Fibroblast of lung (primary cell): ENCODE measurements at regions not wholly inside any gene's neighbourhood (a gene's known extent, or its start where the extent isn't known, plus 50 kb on each side); places are given as distances from the start of the nearest gene placed in this dataset.

Experiments used
- DNase-seq, 2 donors: peaks; one replicate each; pipeline versions ENCODE4 v3.0.0 to v3.0.0-alpha.2; 2010; ENCODE audit warnings: low read depth in 2 of 2
- H2AFZ ChIP-seq: 2 replicates; pipeline ENCODE4 v1.5.1; 2012; ENCODE audit warnings: low read length, control low read depth, inconsistent platforms
- H3K27ac ChIP-seq: 2 replicates; pipeline ENCODE4 v1.5.1; 2011; ENCODE audit warnings: low read length, control low read depth; ENCODE audit not compliant: insufficient read depth
- H3K27me3 ChIP-seq: 2 replicates; pipeline ENCODE4 v1.5.1; 2011; ENCODE audit warnings: mild to moderate bottlenecking, low read length; ENCODE audit not compliant: control insufficient read depth, insufficient read depth
- H3K36me3 ChIP-seq: 2 replicates; pipeline ENCODE4 v1.5.1; 2011; ENCODE audit warnings: low read length; ENCODE audit not compliant: control insufficient read depth, insufficient read depth
- H3K4me1 ChIP-seq: 2 replicates; pipeline ENCODE4 v1.5.1; 2011; ENCODE audit warnings: low read length; ENCODE audit not compliant: control insufficient read depth, insufficient read depth; ENCODE audit errors: extremely low read depth
- H3K4me2 ChIP-seq: 2 replicates; pipeline ENCODE4 v1.5.1; 2011; ENCODE audit warnings: low read length, control low read depth; ENCODE audit not compliant: insufficient read depth; ENCODE audit errors: extremely low read depth
- H3K4me3 ChIP-seq, 4 experiments: fragments of 200-600 bp in 1 of 4; sonication (generic) in 1 of 4; replicated peaks in 1 of 4; 2 replicates each; pipeline ENCODE4 v1.5.1; 2011 to 2016; ENCODE audit warnings: low read length in 4 of 4, low read depth in 3 of 4, mild to moderate bottlenecking in 3 of 4, control low read depth in 2 of 4, inconsistent platforms in 1 of 4, mixed read lengths in 1 of 4; ENCODE audit not compliant: insufficient read depth in 1 of 4; ENCODE audit errors: control extremely low read depth in 1 of 4
- H3K79me2 ChIP-seq: 2 replicates; pipeline ENCODE4 v1.5.1; 2012; ENCODE audit warnings: mild to moderate bottlenecking, low read length, inconsistent platforms; ENCODE audit not compliant: control insufficient read depth, insufficient read depth
- H3K9ac ChIP-seq: 2 replicates; pipeline ENCODE4 v1.5.1; 2011; ENCODE audit warnings: mild to moderate bottlenecking, low read length, control low read depth; ENCODE audit not compliant: insufficient read depth
- H3K9me3 ChIP-seq: 2 replicates; pipeline ENCODE4 v1.5.1; 2012; ENCODE audit warnings: low read depth, low read length; ENCODE audit not compliant: control insufficient read depth, insufficient read depth
- H4K20me1 ChIP-seq: 2 replicates; pipeline ENCODE4 v1.5.1; 2011; ENCODE audit warnings: low read length; ENCODE audit not compliant: control insufficient read depth, insufficient read depth; ENCODE audit errors: extremely low read depth
- EZH2 ChIP-seq: IDR thresholded peaks from 2 replicates; pipeline ENCODE4 v1.5.1; 2012; ENCODE audit warnings: low read length, control low read depth, mild to moderate bottlenecking; ENCODE audit errors: missing control alignments
- TF ChIP-seq, protein P1 (sequence below), 2 donors: IDR thresholded peaks in 1 of 2; conservative IDR thresholded peaks in 1 of 2; 1 replicate in 1 of 2; 2 replicates in 1 of 2; pipeline ENCODE4 v1.5.1; 2011 to 2012; ENCODE audit warnings: low read length in 2 of 2, control low read depth in 1 of 2, inconsistent platforms in 1 of 2, low read depth in 1 of 2, mild to moderate bottlenecking in 1 of 2

GRCh38 chr7:13240349-13240748, 552.9 kb downstream of the ARL4A start:
- DNase-seq = peak; percentile 35 to 76
- Histone ChIP-seq H3K27ac (no peak overlapping the region), H3K9ac (no peak overlapping the region)

GRCh38 chr7:13241416-13241815, 554.0 kb downstream of the ARL4A start:
- no peak overlapping the region for H2AFZ ChIP-seq
- no peak for TF ChIP-seq EZH2
- TF ChIP-seq, protein P1, sequence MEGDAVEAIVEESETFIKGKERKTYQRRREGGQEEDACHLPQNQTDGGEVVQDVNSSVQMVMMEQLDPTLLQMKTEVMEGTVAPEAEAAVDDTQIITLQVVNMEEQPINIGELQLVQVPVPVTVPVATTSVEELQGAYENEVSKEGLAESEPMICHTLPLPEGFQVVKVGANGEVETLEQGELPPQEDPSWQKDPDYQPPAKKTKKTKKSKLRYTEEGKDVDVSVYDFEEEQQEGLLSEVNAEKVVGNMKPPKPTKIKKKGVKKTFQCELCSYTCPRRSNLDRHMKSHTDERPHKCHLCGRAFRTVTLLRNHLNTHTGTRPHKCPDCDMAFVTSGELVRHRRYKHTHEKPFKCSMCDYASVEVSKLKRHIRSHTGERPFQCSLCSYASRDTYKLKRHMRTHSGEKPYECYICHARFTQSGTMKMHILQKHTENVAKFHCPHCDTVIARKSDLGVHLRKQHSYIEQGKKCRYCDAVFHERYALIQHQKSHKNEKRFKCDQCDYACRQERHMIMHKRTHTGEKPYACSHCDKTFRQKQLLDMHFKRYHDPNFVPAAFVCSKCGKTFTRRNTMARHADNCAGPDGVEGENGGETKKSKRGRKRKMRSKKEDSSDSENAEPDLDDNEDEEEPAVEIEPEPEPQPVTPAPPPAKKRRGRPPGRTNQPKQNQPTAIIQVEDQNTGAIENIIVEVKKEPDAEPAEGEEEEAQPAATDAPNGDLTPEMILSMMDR (conservative IDR thresholded peaks at IDR 0.05 in 1 of 2, IDR thresholded peaks at IDR 0.05 in 1 of 2; ENCODE audit: low read depth in 1 of 2, low read length in 2 of 2) = no peak
- H3K4me3 ChIP-seq = no peak overlapping the region
- no peak overlapping the region for H3K27ac ChIP-seq
- no peak overlapping the region for H3K4me2 ChIP-seq
- H3K9ac ChIP-seq = no peak overlapping the region
- H3K4me1 ChIP-seq = no peaks in the 10 kb centered on the region
- H3K9me3 ChIP-seq = no peaks in the 10 kb centered on the region
- H3K79me2 ChIP-seq = no peaks in the 10 kb centered on the region
- no peaks in the 10 kb centered on the region for H3K36me3 ChIP-seq
- no peak for DNase-seq
- H3K27me3 ChIP-seq = no peaks in the 10 kb centered on the region
- H4K20me1 ChIP-seq = no peaks in the 10 kb centered on the region

More at GRCh38 chr7:13240349-13240748, 552.9 kb downstream of the ARL4A start:
- Histone ChIP-seq H3K4me2 (no peak overlapping the region), H3K36me3 (no peaks in the 10 kb centered on the region), H3K4me1 (no peaks in the 10 kb centered on the region), H3K9me3 (no peaks in the 10 kb centered on the region), H4K20me1 (no peaks in the 10 kb centered on the region), H3K4me3 (no peak overlapping the region), H3K79me2 (no peaks in the 10 kb centered on the region), H2AFZ (no peak overlapping the region), H3K27me3 (no peaks in the 10 kb centered on the region)
- TF ChIP-seq, protein P1 (conservative IDR thresholded peaks at IDR 0.05 in 1 of 2, IDR thresholded peaks at IDR 0.05 in 1 of 2; ENCODE audit: low read depth in 1 of 2, low read length in 2 of 2) = no peak
- no peak for TF ChIP-seq EZH2

DNA sequence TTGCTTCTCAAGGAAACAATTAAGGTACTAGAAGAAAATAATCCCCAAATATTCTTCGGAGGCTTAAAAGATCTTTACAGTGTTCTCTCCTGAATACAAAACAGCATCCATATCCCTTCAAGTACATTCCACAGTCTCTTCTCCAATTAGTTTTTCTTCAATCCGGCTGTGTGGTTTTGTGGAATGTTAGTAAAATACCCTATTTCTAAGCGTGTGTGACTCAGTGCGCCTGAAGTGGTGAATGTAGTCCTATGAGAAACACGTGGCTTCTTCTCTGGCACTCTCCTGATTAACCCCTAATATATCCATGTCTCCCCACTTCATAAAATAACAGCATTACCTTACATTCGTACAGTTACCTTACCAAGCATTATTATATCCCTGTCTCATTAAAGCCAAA, 570.2 kb downstream of the ARL4A start:
- H3K79me2 ChIP-seq = no peaks in the 10 kb centered on the region
- H3K36me3 ChIP-seq = no peaks in the 10 kb centered on the region
- no peak overlapping the region for H2AFZ ChIP-seq
- H3K9ac ChIP-seq = no peak overlapping the region
- H3K27ac ChIP-seq = no peak overlapping the region
- no peak overlapping the region for H3K4me3 ChIP-seq
- no peaks in the 10 kb centered on the region for H3K9me3 ChIP-seq
- peak in 1 of 2 donors; percentile 81 for DNase-seq
- H3K4me2 ChIP-seq = no peak overlapping the region
- TF ChIP-seq, protein P1 (conservative IDR thresholded peaks at IDR 0.05 in 1 of 2, IDR thresholded peaks at IDR 0.05 in 1 of 2; ENCODE audit: low read depth in 1 of 2, low read length in 2 of 2) = no peak
- TF ChIP-seq EZH2 = no peak
- no peaks in the 10 kb centered on the region for H4K20me1 ChIP-seq
- no peaks in the 10 kb centered on the region for H3K27me3 ChIP-seq
- no peaks in the 10 kb centered on the region for H3K4me1 ChIP-seq
